Gastroesophageal sphincter (tissue), 3 donors: ENCODE measurements at regions not wholly inside any gene's neighbourhood (a gene's known extent, or its start where the extent isn't known, plus 50 kb on each side); places are given as distances from the start of the nearest gene placed in this dataset.

Source experiments
- CTCF ChIP-seq, 4 experiments: fragments of 200-600 bp in 2 of 4; fragments of 450-650 bp in 2 of 4; sonication (generic) in 1 of 4; IDR thresholded peaks; one replicate each; pipeline ENCODE4 v1.5.1; 2017 to 2019; ENCODE audit warnings: antibody characterized with exemption in 4 of 4, mild to moderate bottlenecking in 2 of 4, moderate library complexity in 2 of 4
- EP300 ChIP-seq: sonication (generic); formaldehyde crosslinking; IDR thresholded peaks from one replicate; pipeline ENCODE4 v1.6.1; 2017; ENCODE audit warnings: antibody characterized with exemption, mild to moderate bottlenecking
- POLR2A ChIP-seq, 2 donors: fragments of 450-650 bp; IDR thresholded peaks; one replicate each; pipeline ENCODE4 v1.6.1; 2017; ENCODE audit warnings: antibody characterized with exemption in 2 of 2, mild to moderate bottlenecking in 2 of 2, moderate library complexity in 1 of 2
- POLR2AphosphoS5 ChIP-seq: sonication (generic); formaldehyde crosslinking; IDR thresholded peaks from one replicate; pipeline ENCODE4 v1.6.1; 2017; ENCODE audit warnings: antibody characterized with exemption

DNA sequence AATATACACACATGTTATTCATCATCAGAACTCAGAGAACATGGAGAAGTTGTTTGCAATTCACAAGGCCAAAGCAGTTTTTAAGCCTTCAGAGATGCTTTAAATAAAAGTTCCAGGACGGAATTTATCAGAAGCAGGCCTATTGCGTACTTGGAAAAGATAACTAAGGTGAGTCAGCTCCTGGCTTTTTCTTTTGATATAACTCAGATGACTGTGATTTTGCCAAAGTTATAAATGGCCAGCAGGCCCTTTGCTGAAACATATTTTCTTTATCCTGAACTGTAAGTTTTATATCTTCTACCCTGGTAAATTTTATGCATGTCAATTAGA, 55.0 kb upstream of the PLCB1 start:
- no peak for TF ChIP-seq CTCF (IDR thresholded peaks at IDR 0.05)
- TF ChIP-seq POLR2AphosphoS5: peak; percentile 50
- no peak for TF ChIP-seq POLR2A (IDR thresholded peaks at IDR 0.05)
- no peak for TF ChIP-seq EP300
